Epithelial cell of esophagus (primary cell): ENCODE measurements at regions not wholly inside any gene's neighbourhood (a gene's known extent, or its start where the extent isn't known, plus 50 kb on each side); places are given as distances from the start of the nearest gene placed in this dataset.

Source experiments
- DNase-seq: peaks from one replicate; pipeline ENCODE4 v3.0.0; 2010; ENCODE audit warnings: low read depth
- H3K4me3 ChIP-seq: 2 replicates; pipeline ENCODE4 v1.5.1; 2011; ENCODE audit warnings: mild to moderate bottlenecking, low read length, control low read depth
- TF ChIP-seq, protein P1 (sequence below): IDR thresholded peaks from 2 replicates; pipeline ENCODE4 v1.5.1; 2011; ENCODE audit warnings: low read depth, mild to moderate bottlenecking, low read length, control low read depth, inconsistent platforms; ENCODE audit not compliant: insufficient read depth; ENCODE audit errors: missing control alignments

GRCh38 chr6:122033564-122034181 lies 365.8 kb upstream of the HSF2 start:
- TF ChIP-seq, protein P1, sequence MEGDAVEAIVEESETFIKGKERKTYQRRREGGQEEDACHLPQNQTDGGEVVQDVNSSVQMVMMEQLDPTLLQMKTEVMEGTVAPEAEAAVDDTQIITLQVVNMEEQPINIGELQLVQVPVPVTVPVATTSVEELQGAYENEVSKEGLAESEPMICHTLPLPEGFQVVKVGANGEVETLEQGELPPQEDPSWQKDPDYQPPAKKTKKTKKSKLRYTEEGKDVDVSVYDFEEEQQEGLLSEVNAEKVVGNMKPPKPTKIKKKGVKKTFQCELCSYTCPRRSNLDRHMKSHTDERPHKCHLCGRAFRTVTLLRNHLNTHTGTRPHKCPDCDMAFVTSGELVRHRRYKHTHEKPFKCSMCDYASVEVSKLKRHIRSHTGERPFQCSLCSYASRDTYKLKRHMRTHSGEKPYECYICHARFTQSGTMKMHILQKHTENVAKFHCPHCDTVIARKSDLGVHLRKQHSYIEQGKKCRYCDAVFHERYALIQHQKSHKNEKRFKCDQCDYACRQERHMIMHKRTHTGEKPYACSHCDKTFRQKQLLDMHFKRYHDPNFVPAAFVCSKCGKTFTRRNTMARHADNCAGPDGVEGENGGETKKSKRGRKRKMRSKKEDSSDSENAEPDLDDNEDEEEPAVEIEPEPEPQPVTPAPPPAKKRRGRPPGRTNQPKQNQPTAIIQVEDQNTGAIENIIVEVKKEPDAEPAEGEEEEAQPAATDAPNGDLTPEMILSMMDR: peak; percentile 50
- no peak overlapping the region for H3K4me3 ChIP-seq
- peak; percentile 76 for DNase-seq

GRCh38 chr6:122035173-122035572 lies 364.3 kb upstream of the HSF2 start:
- H3K4me3 ChIP-seq: no peak overlapping the region
- DNase-seq: no peak
- TF ChIP-seq, protein P1: no peak

DNA sequence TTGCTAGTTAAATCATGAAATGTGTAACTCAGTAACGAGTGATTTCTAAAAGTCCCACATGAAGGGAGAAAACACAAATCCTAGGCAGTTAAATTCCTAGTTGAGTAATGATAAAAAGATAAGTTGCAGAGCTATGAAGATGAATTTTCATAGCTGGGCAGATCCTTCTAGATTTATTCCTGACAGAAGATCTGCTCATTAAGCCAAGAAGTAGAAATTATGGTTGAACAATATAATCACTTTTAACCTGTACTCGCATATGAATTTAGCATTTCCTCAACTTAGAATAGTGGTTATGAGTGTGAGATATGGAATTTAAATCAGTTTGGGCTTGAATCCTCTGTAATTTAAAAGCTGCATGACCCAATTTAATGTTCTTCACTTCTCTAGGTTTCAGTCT lies 359.2 kb upstream of the HSF2 start:
- TF ChIP-seq, protein P1: no peak
- no peak for DNase-seq
- H3K4me3 ChIP-seq: no peak overlapping the region

DNA sequence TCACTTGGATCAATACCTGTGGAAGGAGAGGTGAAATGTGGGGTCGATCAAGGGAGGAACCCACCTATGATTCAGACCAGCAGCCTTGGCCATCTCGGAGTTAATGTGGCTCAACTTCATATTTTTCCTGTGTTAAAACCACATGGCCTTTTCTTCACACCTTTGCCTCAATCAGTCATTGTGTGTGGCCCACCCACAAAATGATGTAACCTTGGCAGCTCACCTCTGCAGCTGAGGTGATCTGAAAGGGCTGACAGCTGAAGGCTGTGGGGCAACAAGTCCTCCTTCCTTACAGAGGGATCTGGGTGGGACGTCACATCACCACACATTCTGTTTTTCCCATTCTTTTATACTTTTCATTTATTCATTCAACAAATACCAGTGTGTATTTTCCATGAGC lies 357.1 kb upstream of the HSF2 start:
- no peak for DNase-seq
- TF ChIP-seq, protein P1: no peak
- no peak overlapping the region for H3K4me3 ChIP-seq

DNA sequence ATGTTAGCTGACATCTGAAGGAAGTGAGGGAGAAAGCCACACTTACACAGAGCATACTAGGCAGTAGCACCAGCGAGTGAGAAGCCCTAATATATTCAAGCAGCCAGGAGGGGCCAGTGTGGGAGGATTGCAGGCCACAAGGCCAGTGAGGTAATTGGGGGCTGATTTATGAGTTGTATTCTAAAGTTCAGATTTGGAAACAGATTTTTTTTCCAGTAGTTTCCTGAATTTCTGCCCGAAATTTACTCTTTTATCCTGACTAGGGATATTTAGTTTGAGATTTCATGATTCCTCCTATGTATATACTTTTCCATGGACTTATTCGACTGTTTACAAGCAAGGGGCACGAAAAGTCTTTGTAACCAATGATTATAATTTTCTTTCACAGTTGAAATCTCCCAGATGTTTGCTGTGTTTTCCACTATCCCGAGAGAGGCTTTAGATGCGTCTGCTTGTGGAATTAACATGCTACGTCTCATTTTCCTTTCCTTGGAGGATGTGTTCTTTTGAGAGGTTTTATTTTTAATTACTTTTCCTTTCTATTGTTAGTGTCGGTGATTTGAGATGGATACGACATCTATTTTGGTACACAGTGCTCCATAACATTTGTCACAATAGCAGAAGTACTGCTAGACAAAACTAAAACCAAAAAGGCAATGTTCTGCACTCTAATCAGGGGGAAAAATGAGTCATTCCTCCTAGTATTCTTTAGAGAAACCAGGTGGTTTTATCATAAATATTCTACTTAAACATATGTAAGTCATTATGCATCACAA lies 356.3 kb upstream of the HSF2 start:
- TF ChIP-seq, protein P1: no peak
- no peak overlapping the region for H3K4me3 ChIP-seq
- DNase-seq: no peak

GRCh38 chr6:122048570-122048969 lies 350.9 kb upstream of the HSF2 start:
- TF ChIP-seq, protein P1: no peak
- no peak for DNase-seq
- H3K4me3 ChIP-seq: no peak overlapping the region
